Esophagus muscularis mucosa (tissue), 3 donors: ENCODE measurements at regions not wholly inside any gene's neighbourhood (a gene's known extent, or its start where the extent isn't known, plus 50 kb on each side); places are given as distances from the start of the nearest gene placed in this dataset.

Source experiments
- CTCF ChIP-seq, 3 experiments: fragments of 200-600 bp in 2 of 3; fragments of 450-650 bp in 1 of 3; sonication (generic) in 2 of 3; IDR thresholded peaks; one replicate each; pipeline ENCODE4 v1.5.1; 2017 to 2019; ENCODE audit warnings: antibody characterized with exemption in 3 of 3, mild to moderate bottlenecking in 2 of 3, moderate library complexity in 1 of 3
- POLR2A ChIP-seq: fragments of 450-650 bp; IDR thresholded peaks from one replicate; pipeline ENCODE4 v1.6.1; 2017; ENCODE audit warnings: antibody characterized with exemption, moderate library complexity, mild to moderate bottlenecking, low read depth

- TF ChIP-seq CTCF (IDR thresholded peaks at IDR 0.05) (no peak), POLR2A (no peak)
Measured at GRCh38 chr1:185435696-185436379, 118.8 kb upstream of the IVNS1ABP start.
